Islet of Langerhans (tissue), 1 donor: ENCODE measurements at regions not wholly inside any gene's neighbourhood (a gene's known extent, or its start where the extent isn't known, plus 50 kb on each side); places are given as distances from the start of the nearest gene placed in this dataset.

ENCODE experiments used
- FAIRE-seq: peaks from one replicate; lab custom pipeline; 2011; peaks lifted over from hg19 to GRCh38; lab: Jason Lieb, UNC

DNA sequence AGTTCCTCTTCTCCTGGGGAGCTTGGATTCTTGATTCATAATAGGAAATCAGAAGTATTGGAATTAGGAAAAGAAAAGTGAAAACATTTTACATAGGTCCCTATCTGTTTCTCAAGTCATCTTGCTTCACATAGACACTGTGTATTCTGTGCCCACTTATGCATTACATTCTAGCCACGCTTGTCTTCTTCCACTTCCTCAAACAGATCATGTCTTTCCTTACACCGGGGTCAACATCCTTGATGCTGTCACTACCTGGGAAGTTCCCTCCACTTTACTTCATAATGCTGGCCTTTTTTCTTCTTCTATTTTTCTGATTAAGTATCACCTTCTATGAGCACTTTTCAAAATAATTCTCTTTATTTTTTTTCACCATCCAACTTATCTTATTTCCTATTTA lies 606.4 kb upstream of the CDH8 start:
- no peak for FAIRE-seq

GRCh38 chr16:62639890-62640289 lies 603.7 kb upstream of the CDH8 start:
- FAIRE-seq = no peak

DNA sequence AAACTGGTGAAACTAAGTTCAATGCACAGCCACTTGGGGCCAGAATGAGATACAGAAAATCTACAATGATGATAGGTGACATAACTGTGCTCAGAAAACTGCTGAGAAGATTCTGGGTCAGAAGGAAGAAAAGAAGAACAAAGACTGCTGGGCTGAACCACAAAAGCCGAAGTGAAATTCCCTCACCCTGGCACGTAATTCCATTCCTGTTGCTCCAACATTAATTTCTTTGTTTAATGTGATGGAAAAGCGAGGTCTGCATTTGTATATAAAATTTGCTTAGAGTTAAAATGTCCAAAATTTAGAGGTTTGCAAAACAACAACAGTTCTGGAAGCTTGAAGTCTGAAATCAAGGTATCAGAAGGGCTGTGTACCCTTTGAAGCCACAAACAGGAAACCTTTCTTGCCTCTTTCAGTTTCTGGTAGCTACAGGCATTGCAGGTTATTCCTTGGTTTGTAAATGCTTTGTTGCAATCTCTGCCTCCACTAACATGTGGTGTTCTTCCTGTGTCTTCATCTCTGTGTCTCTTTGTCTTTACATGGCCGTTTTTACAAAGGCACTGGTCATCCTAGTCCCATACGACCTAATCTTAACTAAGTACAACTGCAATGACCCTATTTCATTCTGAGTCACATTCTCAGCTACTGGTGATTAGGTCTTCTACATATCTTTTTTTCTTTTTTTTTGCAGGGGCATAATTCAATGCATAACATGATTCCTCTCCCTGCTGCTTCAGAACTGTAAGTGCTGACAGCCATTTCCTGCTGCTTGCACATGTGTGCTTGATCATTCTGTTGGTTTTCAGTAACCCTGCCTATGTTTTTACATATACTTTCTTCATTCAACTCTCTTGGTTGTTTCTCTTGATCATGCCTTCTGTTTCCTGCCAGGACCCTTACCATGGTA lies 603.0 kb upstream of the CDH8 start:
- no peak for FAIRE-seq

DNA sequence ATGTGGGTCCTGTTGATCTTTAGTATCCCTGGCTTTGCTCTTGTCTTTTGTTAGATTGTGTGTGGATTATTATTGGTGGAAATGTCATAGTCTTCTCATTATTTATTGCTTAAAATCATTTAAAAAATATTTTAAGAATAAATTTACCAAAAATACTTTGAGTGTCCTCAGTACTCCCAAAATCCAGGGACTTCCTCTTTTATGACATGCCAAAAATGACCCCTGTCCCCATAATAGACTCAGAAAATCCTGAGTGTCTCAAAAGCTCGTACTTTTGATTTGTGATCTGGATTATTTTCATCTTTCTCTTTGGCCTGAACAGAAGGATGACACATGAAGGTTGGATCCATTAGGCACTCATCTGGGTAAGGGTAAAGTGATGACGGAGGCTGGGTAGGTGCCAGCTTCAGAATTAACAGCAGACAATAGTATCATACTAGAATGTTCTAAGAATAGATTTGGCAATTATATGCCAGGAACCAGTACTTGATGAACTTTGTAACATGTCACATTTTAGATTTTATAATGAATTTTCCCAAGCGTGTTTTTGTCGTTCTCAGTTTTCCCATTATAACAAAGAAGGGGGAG lies 602.2 kb upstream of the CDH8 start:
- no peak for FAIRE-seq

DNA sequence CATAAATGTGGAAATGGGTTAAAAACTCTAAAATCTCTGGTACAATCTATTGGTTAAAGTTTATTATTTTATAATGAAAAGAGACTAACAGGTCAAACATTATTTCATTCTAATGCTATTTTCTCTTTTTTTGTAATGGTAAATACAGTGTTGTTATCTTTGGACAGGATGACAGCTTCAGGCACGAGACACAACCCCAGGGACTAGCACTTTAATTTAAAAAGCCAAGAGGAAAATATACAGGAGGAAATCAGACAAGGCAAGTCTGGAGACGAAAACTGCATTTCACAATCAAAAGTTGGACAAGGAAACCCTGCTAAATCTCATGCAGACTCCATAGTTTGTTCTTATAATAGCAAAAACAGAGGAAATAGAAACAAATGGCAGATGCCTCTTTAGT lies 589.1 kb upstream of the CDH8 start:
- no peak for FAIRE-seq

GRCh38 chr16:62620275-62620674 lies 584.0 kb upstream of the CDH8 start:
- no peak for FAIRE-seq

GRCh38 chr16:62615526-62615925 lies 579.3 kb upstream of the CDH8 start:
- FAIRE-seq = no peak

DNA sequence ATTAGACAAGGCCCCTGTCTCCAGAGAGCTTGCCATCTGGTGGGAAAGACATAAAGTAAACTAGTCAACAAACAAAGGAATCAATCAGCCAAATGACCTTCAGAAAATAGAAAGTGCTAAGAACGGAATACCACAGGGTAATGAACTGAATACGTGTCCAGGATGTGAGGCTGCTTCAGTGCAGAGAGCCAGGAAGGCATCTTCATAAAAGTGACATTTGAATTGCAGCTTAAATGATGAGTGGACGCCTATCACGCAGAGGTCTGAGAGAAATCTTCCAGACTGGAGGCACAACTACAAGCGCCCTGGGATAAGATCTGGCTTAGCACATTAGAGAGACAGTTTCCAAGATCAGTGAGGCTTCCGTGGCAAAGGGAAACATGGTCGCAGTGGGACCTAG lies 574.1 kb upstream of the CDH8 start:
- no peak for FAIRE-seq

DNA sequence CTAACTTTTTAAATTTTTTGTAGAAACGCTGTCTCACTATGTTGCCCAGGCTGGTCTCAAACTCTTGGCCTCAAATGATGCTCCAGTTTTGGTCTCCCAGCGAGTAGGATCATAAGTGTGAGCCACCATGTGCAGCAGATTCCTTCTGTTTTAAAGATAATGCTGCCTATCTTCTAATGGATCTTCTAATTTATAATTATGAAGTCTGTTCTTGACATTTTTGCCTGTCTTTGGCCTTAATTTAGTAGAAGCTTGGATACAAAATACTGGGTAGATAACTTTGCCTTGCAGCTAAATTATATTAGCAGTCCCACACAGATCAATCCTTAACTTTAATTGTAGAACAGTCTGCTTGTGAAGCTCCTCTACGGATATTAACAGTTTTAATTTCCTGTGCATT lies 566.6 kb upstream of the CDH8 start:
- no peak for FAIRE-seq

DNA sequence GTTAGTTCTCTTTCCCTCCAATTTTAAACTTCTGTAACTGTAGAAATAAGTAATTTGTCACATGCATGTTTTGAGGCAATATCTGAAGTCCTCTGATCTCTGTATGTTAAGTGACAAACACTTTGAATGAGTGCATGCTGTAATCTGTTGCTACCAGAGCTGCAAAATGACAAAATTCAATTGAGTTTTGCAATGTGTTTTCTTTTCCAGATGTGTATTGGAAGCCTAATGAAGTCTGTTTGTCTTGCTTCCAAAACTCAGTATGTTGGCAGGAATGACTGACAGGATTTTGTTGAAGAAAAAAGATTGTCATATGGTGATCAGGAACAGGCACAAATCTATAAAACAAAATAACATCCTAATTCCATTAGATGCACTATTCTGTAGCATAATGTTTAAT lies 561.6 kb upstream of the CDH8 start:
- FAIRE-seq = no peak

DNA sequence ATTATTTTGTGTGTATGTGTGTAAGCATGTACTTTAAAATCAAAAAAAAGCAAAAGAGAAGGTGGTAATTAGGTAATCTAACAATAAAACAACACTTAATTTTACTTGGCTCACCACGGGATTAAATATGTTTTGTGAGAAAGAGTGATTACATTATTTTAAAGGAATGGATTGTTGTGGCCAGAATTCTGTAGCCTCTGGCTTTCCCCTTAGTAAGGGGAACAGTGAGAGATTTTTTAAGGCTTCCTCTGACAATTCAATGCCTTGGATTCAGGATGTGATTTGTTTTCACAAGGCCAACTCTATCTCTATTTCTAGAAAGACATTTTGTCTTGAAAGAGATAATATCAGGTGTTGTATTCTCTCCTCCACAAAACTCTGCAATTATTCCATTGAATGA lies 560.3 kb upstream of the CDH8 start:
- FAIRE-seq = no peak

- FAIRE-seq = no peak
Measured at GRCh38 chr16:62596125-62596524, 559.9 kb upstream of the CDH8 start.

DNA sequence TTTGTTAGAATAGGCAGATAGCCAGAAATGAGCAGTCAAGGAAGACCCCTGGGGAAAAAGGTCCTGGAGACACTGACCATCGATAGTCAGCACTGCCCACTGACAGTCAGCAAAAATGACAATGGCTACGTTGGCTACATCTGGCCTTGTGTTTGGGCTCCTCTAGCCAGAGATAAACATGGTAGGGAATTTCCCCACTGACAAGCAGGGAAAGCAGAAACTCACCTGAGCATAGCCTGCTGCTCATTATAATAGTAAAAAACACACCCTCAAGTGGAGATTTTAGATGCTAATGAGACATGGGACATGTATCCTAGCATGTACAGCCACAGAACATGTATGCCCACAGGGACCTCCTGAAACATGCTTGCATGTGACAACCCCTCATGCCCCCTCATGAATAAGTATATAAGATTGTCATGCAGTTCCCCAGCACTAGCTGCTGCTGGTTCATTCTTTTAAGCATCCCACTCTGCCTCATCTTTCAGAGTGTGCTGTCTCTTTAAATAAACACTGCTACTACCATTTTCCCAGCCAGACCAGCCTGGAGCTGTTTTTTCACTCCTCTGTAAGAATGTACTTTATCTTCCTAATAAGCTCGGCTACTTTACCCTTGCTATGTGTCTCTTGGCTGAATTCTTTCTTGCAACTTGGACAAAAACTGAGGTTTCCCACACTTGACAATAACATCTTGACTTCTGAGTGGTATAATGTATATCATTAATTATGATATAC lies 550.1 kb upstream of the CDH8 start:
- no peak for FAIRE-seq

DNA sequence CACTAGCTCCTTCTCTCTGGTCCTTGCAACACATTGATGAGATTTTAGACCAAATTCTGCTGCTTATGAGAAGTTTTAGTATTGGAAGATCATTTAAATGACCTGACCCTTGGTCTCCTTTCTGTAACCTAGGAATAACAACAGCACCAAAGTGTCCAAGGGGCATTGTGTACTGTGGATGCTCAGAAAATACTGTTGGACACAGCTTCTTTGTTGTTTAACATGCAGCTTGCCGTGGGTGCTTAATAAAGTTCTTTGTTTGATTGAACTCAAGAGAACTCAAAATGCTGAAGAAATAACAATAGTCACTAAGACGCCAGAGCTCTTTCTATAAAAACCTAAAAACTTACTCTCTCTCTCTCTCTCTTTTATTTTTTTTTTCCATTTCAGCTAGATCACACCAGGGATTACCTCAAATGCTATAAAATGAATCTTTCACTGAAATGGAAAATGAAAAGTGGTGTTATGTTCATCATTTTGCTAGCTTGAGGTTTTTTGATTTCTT lies 548.9 kb upstream of the CDH8 start:
- no peak for FAIRE-seq

GRCh38 chr16:62583414-62583813 lies 547.2 kb upstream of the CDH8 start:
- FAIRE-seq = no peak

DNA sequence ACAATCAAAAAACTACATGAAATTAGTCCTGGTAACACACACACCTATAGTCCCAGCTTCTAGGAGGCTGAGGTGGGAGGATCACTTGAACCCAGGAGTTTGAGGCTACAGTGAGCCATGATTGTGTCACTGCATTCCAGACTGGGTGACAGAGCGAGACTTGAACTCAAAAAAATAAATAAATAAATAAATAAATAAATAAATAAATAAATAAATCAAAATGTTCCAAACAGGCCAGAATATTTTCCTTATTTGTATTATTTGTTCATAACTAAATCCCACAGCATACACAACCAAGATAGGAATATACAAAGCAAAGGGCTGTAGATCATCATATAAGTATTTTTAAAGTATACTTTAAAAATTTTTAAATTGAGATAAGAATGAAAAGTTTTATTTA lies 537.2 kb upstream of the CDH8 start:
- FAIRE-seq = no peak

DNA sequence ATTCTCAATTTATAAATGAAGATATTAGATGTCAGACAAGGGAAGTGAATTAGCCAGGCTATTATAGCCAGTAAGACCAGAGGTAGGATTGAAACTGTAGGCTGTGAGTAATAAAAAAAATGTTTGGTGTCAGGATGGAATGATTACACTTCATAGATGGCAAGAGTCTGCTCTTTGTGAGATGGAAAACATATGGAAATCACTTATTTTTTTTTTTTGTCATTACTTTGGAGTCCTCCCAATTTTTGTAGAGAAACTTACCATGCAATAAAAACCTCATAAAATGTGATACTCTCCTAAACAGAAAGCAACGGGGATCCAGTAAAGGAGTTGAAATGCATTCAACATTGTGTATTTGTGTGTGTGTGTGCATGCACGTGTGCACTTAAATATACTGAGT lies 532.7 kb upstream of the CDH8 start:
- FAIRE-seq = no peak

DNA sequence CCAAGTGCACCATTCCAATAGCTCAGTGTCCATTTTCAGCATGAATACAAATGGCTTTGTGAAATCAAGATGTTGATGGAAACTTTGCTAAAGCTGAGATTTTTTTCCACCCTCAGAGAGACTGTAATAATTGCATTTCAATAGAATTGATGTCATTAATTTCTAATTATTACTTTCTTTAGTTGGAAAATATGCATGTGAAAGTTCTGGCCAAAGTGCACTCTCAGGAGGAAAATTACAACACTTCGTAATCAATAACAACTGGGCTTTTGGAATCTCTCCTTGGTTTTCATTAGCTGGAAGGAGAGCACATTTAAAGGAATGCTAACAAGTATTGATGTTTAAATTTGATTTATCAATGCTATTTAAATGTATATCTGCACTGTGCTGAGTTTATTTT lies 529.5 kb upstream of the CDH8 start:
- FAIRE-seq = no peak

DNA sequence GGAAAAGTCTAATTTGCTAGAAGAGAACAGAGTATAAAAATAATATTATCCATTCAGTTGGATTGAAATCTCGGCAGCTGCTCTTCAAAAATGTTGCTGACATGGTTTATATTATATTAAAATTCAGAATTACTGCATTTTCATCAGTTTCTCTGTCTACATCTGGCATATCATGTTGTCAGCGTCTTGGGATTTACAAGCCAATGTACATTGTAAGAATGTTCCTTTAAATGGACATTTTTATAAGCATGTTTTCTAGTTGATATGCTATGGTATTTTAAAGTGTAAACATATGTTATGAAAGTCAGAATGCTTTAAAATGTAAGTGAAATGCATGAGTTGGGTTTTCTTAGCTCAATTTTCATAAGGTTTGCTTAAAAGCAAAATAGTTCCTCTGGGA lies 528.1 kb upstream of the CDH8 start:
- FAIRE-seq = no peak

GRCh38 chr16:62562121-62562520 lies 525.9 kb upstream of the CDH8 start:
- no peak for FAIRE-seq

DNA sequence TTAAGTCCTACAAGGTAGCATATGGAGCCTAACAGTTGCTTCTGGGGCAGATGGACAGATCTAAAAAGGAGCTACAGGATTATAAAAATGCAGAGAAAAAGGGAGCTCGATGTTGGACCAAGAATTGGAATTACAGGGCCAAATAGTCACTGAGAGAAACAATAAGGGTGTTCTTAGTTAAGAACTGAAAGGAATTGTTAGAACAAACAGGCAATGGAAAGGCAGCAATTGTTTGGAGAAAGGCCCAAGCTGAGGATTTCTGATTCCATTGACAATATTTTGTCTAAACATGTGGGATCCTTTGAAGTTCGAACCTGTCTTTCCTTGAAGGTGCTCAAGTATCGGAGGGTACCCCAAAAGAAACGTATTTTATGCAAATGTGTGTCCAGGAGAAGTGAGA lies 513.6 kb upstream of the CDH8 start:
- no peak for FAIRE-seq

- no peak for FAIRE-seq
Measured at GRCh38 chr16:62548095-62548494, 511.9 kb upstream of the CDH8 start.

DNA sequence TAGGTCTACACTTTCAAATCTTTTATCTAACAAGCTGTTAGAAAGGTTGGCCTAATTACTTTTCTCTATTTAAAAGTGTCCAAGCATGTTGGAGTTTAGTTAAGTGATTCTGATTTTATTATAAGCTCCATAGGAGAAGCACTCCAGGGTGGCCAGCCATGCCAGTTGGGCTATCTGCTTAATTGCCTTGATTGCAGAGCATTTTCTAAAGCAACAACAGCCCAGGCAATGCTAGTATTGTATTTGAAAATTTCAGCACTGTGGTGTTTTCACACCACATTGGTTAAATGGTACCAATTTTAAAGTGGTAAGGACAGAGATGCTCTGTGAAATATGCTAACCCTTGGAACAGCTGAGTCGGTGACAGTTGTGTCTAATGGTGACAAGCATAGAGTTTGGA lies 510.5 kb upstream of the CDH8 start:
- FAIRE-seq = no peak
